ENCODE measurements at regions not wholly inside any gene's neighbourhood (a gene's known extent, or its start where the extent isn't known, plus 50 kb on each side); places are given as distances from the start of the nearest gene placed in this dataset.

- DNase-seq (ENCODE audit: extremely low spot score, unreplicated experiment) = no peak
- TF ChIP-seq CTCF (conservative IDR thresholded peaks at IDR 0.05) = no peak
Measured at GRCh38 chr18:71831039-71831438, 713.1 kb downstream of the CBLN2 start.

GRCh38 chr18:71827301-71827700, 716.8 kb downstream of the CBLN2 start:
- Mint-ChIP-seq H3K36me3 (no peaks in the 10 kb centered on the region), H3K4me3 (no peak overlapping the region), H3K27me3 (no peaks in the 10 kb centered on the region), H3K9me3 (no peaks in the 10 kb centered on the region), H3K27ac (no peak overlapping the region), H3K4me1 (ENCODE audit: unreplicated experiment) (no peaks in the 10 kb centered on the region)
- DNase-seq (ENCODE audit: extremely low spot score, unreplicated experiment) = no peak
- no peak for TF ChIP-seq CTCF (conservative IDR thresholded peaks at IDR 0.05)

More at GRCh38 chr18:71831039-71831438, 713.1 kb downstream of the CBLN2 start:
- H3K9me3 Mint-ChIP-seq = no peaks in the 10 kb centered on the region
- H3K4me3 Mint-ChIP-seq = no peak overlapping the region
- H3K27me3 Mint-ChIP-seq = no peaks in the 10 kb centered on the region
- no peaks in the 10 kb centered on the region for H3K36me3 Mint-ChIP-seq
- no peak overlapping the region for H3K27ac Mint-ChIP-seq
- H3K4me1 Mint-ChIP-seq (ENCODE audit: unreplicated experiment) = no peaks in the 10 kb centered on the region

- no peaks in the 10 kb centered on the region for H3K4me1 Mint-ChIP-seq (ENCODE audit: unreplicated experiment)
- no peak overlapping the region for H3K27ac Mint-ChIP-seq
- no peak for DNase-seq (ENCODE audit: extremely low spot score, unreplicated experiment)
- no peak overlapping the region for H3K4me3 Mint-ChIP-seq
- H3K36me3 Mint-ChIP-seq = no peaks in the 10 kb centered on the region
- no peaks in the 10 kb centered on the region for H3K9me3 Mint-ChIP-seq
- TF ChIP-seq CTCF (conservative IDR thresholded peaks at IDR 0.05) = no peak
- no peaks in the 10 kb centered on the region for H3K27me3 Mint-ChIP-seq
Measured at GRCh38 chr18:71815305-71815704, 728.8 kb downstream of the CBLN2 start.

GRCh38 chr18:71809711-71810110, 734.4 kb downstream of the CBLN2 start:
- peaks cover 7% of the 10 kb centered on the region for H3K4me1 Mint-ChIP-seq (ENCODE audit: unreplicated experiment)

GRCh38 chr18:71808616-71809015, 735.5 kb downstream of the CBLN2 start:
- no peak for TF ChIP-seq CTCF (conservative IDR thresholded peaks at IDR 0.05)
- H3K27me3 Mint-ChIP-seq = no peaks in the 10 kb centered on the region
- H3K27ac Mint-ChIP-seq = no peak overlapping the region
- H3K4me1 Mint-ChIP-seq (ENCODE audit: unreplicated experiment) = peaks cover 7% of the 10 kb centered on the region
- no peak overlapping the region for H3K4me3 Mint-ChIP-seq
- no peaks in the 10 kb centered on the region for H3K36me3 Mint-ChIP-seq
- peaks cover 10% of the 10 kb centered on the region for H3K9me3 Mint-ChIP-seq
- DNase-seq (ENCODE audit: extremely low spot score, unreplicated experiment) = no peak

More at GRCh38 chr18:71809711-71810110, 734.4 kb downstream of the CBLN2 start:
- Mint-ChIP-seq H3K27me3 (no peaks in the 10 kb centered on the region), H3K9me3 (peaks cover 5% of the 10 kb centered on the region), H3K27ac (no peak overlapping the region), H3K4me3 (no peak overlapping the region), H3K36me3 (no peaks in the 10 kb centered on the region)
- TF ChIP-seq CTCF (conservative IDR thresholded peaks at IDR 0.05) = no peak
- no peak for DNase-seq (ENCODE audit: extremely low spot score, unreplicated experiment)

- TF ChIP-seq CTCF (conservative IDR thresholded peaks at IDR 0.05) = no peak
- Mint-ChIP-seq H3K27ac (no peak overlapping the region), H3K9me3 (peaks cover 10% of the 10 kb centered on the region), H3K4me3 (no peak overlapping the region), H3K4me1 (ENCODE audit: unreplicated experiment) (peaks cover 7% of the 10 kb centered on the region), H3K36me3 (no peaks in the 10 kb centered on the region), H3K27me3 (no peaks in the 10 kb centered on the region)
- no peak for DNase-seq (ENCODE audit: extremely low spot score, unreplicated experiment)
Measured at GRCh38 chr18:71807586-71807985, 736.6 kb downstream of the CBLN2 start.

Data from type B pancreatic cell (in vitro differentiated cells).